ENCODE measurements at regions not wholly inside any gene's neighbourhood (a gene's known extent, or its start where the extent isn't known, plus 50 kb on each side); places are given as distances from the start of the nearest gene placed in this dataset.

DNA sequence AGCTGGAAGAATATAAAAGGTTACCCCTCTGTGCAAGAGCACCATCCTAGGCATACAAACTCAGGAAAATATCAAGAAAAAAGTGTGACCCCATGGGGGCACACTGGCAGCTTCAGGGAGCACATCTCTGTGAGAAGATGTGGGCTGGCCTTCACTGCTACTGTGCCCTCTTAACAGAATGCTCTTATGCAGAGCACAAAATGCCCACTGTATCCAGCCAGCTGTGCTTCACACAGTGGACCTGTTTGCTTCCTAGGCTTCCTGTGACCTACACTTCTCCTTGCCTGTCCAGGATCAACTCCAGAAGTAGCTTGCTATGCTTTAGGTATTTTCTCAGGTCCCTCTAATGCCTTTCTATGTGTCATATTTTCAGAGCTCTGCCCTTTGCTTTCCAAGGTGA lies 380.2 kb upstream of the MMS22L start:
- no peak overlapping the region for H3K4me3 ChIP-seq (ENCODE audit: low read depth, low read length)
- TF ChIP-seq, protein P1, sequence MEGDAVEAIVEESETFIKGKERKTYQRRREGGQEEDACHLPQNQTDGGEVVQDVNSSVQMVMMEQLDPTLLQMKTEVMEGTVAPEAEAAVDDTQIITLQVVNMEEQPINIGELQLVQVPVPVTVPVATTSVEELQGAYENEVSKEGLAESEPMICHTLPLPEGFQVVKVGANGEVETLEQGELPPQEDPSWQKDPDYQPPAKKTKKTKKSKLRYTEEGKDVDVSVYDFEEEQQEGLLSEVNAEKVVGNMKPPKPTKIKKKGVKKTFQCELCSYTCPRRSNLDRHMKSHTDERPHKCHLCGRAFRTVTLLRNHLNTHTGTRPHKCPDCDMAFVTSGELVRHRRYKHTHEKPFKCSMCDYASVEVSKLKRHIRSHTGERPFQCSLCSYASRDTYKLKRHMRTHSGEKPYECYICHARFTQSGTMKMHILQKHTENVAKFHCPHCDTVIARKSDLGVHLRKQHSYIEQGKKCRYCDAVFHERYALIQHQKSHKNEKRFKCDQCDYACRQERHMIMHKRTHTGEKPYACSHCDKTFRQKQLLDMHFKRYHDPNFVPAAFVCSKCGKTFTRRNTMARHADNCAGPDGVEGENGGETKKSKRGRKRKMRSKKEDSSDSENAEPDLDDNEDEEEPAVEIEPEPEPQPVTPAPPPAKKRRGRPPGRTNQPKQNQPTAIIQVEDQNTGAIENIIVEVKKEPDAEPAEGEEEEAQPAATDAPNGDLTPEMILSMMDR (conservative IDR thresholded peaks at IDR 0.05; ENCODE audit: low read depth, low read length) = no peak
- no peak for DNase-seq (ENCODE audit: low read depth)

DNA sequence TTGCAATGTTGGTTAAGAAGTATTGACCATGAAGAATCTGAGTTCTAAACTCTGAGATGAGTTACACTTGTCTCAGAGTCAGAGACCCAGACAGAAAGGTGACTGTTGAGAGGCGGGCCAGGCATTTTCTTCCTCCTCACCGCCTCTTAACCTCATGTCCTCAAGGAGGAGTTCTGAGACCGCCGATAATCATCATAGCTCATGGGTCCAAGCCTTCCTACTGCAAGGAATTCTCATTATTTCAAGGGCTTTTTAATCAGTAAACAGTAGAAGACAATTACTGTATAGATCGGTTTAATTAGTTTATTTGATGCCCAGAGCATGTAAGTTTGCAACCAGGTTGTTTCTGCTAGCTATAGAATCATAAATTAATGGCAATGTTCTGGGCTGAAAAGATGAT lies 382.4 kb upstream of the MMS22L start:
- DNase-seq (ENCODE audit: low read depth) = no peak
- H3K4me3 ChIP-seq (ENCODE audit: low read depth, low read length) = no peak overlapping the region
- TF ChIP-seq, protein P1 (conservative IDR thresholded peaks at IDR 0.05; ENCODE audit: low read depth, low read length) = no peak

DNA sequence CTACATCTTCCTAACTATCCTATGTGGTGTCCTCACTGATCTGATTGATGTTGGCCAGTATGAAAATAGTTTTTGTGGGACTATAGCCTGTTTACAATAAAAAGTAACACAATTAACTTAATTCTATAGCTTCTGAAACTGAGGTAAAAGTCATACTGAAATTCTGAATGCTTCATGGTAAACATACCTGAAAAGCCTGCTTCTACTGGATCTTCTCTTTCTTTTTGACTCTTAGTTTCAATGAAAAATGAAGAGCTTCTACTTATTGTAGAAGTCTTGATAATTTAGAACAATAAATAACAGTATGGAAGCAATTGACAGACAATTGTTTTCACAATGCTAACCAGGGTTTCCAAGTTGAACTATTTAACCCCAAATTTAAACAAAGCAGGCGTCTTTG lies 383.9 kb upstream of the MMS22L start:
- TF ChIP-seq, protein P1 (conservative IDR thresholded peaks at IDR 0.05; ENCODE audit: low read depth, low read length) = no peak
- DNase-seq (ENCODE audit: low read depth) = no peak
- no peak overlapping the region for H3K4me3 ChIP-seq (ENCODE audit: low read depth, low read length)

DNA sequence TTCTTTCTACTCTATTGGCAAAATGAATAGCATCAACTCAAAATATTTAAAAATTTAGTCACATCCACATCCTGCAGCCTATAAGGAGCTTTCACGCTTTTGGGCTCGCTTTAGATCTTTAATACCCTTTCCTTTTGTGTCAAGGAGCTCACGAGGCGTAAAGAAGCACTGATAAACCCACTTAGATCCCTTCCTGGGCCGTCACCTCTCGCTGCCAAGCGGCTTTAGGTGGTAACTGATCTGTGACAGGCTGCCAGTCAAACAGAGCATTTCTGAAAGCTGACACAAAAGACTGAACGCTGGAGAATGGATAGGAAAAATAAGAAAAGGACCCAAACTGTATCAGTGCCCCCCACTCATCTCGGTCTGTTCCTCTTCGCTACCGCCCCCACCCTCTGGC lies 385.7 kb upstream of the MMS22L start:
- DNase-seq (ENCODE audit: low read depth) = no peak
- peak overlapping the region; percentile 6 for H3K4me3 ChIP-seq (ENCODE audit: low read depth, low read length)
- TF ChIP-seq, protein P1 (conservative IDR thresholded peaks at IDR 0.05; ENCODE audit: low read depth, low read length) = no peak

DNA sequence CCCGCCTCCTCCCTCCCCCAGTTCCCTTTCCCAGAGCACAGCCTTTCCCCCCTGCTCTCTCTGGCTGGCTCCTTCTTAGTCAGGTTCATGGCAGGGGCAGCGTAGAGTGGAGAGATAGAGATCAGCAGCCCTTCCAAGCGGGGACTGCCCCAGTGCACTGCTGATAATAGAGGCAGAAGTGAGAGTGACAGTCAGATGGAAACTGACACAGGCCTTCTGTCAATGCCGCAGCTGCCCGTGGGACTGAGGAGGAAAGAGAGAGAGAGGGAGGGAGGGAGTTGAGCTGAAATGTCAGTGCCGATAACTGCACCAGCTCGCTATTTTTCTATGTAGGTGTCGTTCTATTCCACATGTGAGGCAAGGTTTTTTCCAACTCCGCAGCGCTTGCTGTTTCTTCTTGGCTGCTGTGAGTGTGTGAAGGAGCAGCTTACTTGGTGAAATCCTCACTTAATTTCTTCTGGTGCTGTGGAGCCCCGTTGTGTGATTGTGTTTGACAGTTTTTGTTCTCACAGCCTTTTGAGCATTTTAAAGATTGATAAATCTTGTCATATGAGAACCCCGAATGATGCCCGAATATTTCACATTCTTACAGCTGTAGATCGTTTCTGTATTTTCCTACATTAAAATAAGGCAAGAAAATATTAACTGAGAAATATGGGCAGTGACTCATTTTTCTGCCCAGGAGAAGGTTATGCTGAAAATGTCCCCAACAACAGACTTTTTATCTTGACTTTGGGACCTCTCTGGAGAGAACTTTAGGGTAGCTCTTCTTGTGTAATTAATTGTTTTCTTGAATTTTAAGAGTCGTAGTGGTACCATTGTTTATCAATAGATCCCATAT lies 386.4 kb upstream of the MMS22L start:
- TF ChIP-seq, protein P1 (conservative IDR thresholded peaks at IDR 0.05; ENCODE audit: low read depth, low read length) = no peak

DNA sequence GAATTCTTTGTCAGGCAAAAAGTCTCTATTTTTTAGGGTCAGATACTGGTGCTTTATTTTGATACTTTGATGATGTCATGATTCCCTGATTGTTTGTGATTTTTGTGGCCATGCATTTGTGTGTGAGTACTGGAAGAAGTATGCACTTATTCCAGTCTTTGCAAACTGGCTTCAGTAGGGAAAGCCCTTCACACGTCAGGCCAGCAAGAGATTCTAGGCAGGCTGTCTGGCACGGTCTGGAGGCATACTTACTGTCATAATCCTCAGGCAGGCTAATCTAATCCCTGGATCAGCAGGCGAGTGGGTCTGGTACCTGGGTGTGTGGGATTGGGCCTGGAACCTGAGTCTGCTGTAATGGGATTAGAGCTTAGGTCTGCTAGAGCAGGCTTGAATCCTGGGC lies 391.8 kb upstream of the MMS22L start:
- TF ChIP-seq, protein P1 (conservative IDR thresholded peaks at IDR 0.05; ENCODE audit: low read depth, low read length) = no peak
- DNase-seq (ENCODE audit: low read depth) = peak; percentile 48
- H3K4me3 ChIP-seq (ENCODE audit: low read depth, low read length) = no peak overlapping the region

More for the DNA sequence above, 386.4 kb upstream of the MMS22L start:
- peak; percentile 36 for DNase-seq (ENCODE audit: low read depth)
- H3K4me3 ChIP-seq (ENCODE audit: low read depth, low read length) = peak overlapping the region; percentile 47

DNA sequence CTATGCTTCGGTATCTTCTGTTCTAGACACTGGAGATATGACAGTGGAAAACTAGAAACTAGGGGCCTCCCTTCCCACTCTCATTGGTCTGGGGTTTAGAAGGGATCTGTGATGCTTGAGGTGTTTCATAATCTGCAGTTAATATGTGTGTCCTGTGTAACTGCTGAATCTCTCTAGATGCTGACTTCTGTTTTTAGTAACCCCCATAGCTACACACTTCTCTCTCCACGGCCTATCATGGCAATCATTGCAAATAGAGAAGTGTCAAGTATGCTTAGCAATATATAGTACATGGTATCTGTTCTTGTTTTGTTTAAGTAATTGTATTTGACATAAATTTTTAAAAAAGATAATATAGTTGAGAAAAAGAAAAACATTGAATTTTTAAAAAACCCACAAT lies 394.6 kb upstream of the MMS22L start:
- TF ChIP-seq, protein P1 (conservative IDR thresholded peaks at IDR 0.05; ENCODE audit: low read depth, low read length) = no peak
- no peak for DNase-seq (ENCODE audit: low read depth)

More for the DNA sequence above, 394.6 kb upstream of the MMS22L start:
- no peak overlapping the region for H3K4me3 ChIP-seq (ENCODE audit: low read depth, low read length)

Data from choroid plexus epithelial cell (primary cell).